ENCODE measurements at regions not wholly inside any gene's neighbourhood (a gene's known extent, or its start where the extent isn't known, plus 50 kb on each side); places are given as distances from the start of the nearest gene placed in this dataset.

DNA sequence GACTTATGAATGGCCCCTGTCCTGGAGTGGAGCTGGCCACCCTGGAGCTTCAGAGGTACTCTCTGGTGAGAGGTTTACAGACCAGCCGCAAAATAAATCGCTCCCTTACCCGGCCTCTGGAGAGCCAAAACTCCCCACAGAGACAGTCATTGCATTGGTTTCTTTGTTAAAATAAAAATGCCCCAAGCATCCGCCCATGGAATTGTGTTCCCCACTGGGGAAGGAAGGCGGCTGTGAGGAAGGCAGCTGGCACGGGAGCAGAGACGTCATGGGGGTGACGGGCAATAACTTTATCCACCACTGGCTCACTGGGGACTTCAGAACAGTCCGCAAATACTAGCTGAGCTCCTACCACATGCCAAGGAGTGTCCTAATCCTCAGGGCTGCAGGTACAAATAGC lies 266.2 kb upstream of the FOXF1 start:
- Mint-ChIP-seq H3K9me3 (ENCODE audit: low read depth) (no peaks in the 10 kb centered on the region), H3K27ac (no peak overlapping the region)
- intact Hi-C loops (cut with DNase I, micrococcal nuclease), result no loop called here

DNA sequence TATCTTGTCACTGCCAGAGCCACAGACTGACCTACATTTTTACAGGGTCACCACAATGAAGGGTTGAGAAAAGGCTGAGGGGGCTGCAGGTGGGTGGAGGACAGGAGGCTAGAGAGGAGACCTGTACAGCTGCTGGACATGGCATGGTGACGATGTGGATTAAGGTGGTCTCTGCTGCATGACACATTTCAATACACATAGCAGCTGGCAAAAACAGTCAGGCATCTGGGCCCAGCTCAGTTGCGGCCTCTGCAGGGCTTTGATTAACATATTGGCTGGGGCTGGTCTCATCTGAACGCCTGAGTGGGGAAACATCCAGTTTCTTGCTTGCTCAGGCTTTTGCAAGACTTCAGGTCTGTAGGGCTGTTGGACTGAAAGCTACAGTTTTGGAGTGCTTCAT lies 265.4 kb upstream of the FOXF1 start:
- no peak overlapping the region for H3K4me3 Mint-ChIP-seq
- ATAC-seq (no peak), DNase-seq (no peak)
- H3K36me3 Mint-ChIP-seq (ENCODE audit: low read depth), result no peaks in the 10 kb centered on the region
- intact Hi-C loops (cut with DNase I, micrococcal nuclease), result no loop called here
- no peak overlapping the region for H3K27ac Mint-ChIP-seq
- POLR2A ChIA-PET, result no interaction called here
- H3K9me3 Mint-ChIP-seq (ENCODE audit: low read depth), result no peaks in the 10 kb centered on the region
- H3K27me3 Mint-ChIP-seq, result peaks cover 28% of the 10 kb centered on the region
- H3K4me1 Mint-ChIP-seq, result no peaks in the 10 kb centered on the region
- CTCF ChIA-PET, result interaction anchor here (0.6 kb wide), 2 partner anchors 1292 to 1811 kb away, joined by 3 to 6 read pairs; no protein-coding TSS in a partner anchor

More for the DNA sequence above, 266.2 kb upstream of the FOXF1 start:
- DNase-seq (no peak), ATAC-seq (no peak)
- Mint-ChIP-seq H3K27me3 (peaks cover 30% of the 10 kb centered on the region), H3K4me3 (no peak overlapping the region), H3K36me3 (ENCODE audit: low read depth) (no peaks in the 10 kb centered on the region), H3K4me1 (no peaks in the 10 kb centered on the region)
- ChIA-PET CTCF (interaction anchor here (0.6 to 0.8 kb wide), 2 partner anchors 15 to 1293 kb away, joined by 3 read pairs; no protein-coding TSS in a partner anchor), POLR2A (no interaction called here)

DNA sequence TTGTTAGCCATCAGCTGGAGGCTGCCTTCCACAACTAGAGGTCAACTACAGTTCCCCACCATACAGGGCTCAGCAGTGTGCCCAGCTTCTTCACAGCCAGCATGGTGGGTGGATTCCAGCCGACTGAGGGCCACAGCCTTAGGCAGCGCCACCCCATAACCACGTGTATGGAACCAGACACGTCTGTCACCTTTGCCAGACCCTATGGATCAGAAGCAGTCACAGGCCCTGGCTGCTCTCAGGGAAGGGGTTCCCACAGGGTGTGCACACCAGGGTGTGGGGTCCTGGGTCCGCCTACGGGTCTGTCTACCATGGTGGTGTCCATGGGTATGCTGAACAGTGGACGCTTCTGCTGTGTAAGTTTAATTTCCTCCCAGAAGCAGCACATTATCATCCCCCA lies 265.0 kb upstream of the FOXF1 start:
- no peaks in the 10 kb centered on the region for H3K4me1 Mint-ChIP-seq
- intact Hi-C loops (cut with DNase I, micrococcal nuclease), result no loop called here
- POLR2A ChIA-PET, result no interaction called here
- CTCF ChIA-PET, result no interaction called here
- no peak for ATAC-seq
- no peak for DNase-seq
- H3K9me3 Mint-ChIP-seq (ENCODE audit: low read depth), result no peaks in the 10 kb centered on the region
- no peaks in the 10 kb centered on the region for H3K36me3 Mint-ChIP-seq (ENCODE audit: low read depth)
- no peak overlapping the region for H3K4me3 Mint-ChIP-seq
- no peak overlapping the region for H3K27ac Mint-ChIP-seq
- peaks cover 26% of the 10 kb centered on the region for H3K27me3 Mint-ChIP-seq

DNA sequence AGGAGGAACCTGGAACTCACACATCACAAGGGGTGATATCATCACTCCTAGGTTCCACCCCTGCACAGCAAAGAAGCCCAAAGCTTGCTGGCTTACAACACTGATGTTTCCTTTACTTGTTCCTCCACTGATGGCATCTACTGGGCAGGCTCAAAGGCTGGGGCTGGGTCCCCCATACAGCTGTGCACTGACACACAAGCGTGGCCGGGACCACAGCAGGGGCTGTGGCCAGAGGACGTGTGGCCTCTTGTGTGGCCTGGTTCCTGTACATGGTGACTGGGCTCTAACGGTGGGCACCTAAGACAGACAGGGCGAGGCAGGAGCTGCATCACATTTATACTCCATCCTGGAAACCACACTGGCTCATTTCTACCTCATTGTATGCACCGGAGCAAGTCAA lies 264.4 kb upstream of the FOXF1 start:
- CTCF ChIA-PET, result no interaction called here
- Mint-ChIP-seq H3K4me3 (no peak overlapping the region), H3K27ac (no peak overlapping the region), H3K36me3 (ENCODE audit: low read depth) (no peaks in the 10 kb centered on the region), H3K9me3 (ENCODE audit: low read depth) (no peaks in the 10 kb centered on the region), H3K27me3 (peaks cover 23% of the 10 kb centered on the region), H3K4me1 (no peaks in the 10 kb centered on the region)
- ATAC-seq (no peak), DNase-seq (no peak)
- POLR2A ChIA-PET, result no interaction called here
- intact Hi-C loops (cut with DNase I, micrococcal nuclease), result no loop called here

DNA sequence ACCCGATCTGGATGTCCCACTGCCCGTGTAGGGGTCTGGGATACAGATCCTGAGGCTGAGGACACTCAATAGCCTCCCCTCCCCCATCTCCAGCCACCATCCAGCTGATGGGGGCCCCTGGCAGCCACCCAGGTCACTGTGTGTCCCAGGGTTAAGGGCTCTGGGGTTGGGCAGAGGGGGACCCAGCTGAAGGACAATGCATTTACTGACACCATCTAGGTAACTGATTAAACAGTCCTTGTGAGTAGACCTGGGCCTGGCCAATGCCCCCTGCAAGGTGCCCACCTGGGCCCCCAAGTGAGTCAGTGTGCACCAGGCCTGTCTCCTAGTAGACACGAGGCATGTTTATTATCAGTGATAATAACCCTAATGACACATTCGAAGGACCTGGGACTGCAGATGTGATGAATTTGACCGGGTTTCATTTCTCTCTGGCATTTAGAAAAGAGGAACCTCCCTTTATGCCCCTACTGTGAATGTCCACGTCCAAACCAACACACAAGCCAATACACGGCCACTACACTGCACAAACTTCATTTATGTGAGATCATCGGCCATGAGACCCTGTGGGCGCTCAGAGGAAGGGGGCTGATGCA lies 261.9 kb upstream of the FOXF1 start:
- Mint-ChIP-seq H3K4me1 (no peaks in the 10 kb centered on the region), H3K36me3 (ENCODE audit: low read depth) (no peaks in the 10 kb centered on the region), H3K27ac (no peak overlapping the region), H3K27me3 (peaks cover 5% of the 10 kb centered on the region), H3K4me3 (no peak overlapping the region), H3K9me3 (ENCODE audit: low read depth) (no peaks in the 10 kb centered on the region)
- ChIA-PET POLR2A (no interaction called here), CTCF (no interaction called here)
- intact Hi-C loops (cut with DNase I, micrococcal nuclease), result no loop called here
- DNase-seq (no peak), ATAC-seq (no peak)

DNA sequence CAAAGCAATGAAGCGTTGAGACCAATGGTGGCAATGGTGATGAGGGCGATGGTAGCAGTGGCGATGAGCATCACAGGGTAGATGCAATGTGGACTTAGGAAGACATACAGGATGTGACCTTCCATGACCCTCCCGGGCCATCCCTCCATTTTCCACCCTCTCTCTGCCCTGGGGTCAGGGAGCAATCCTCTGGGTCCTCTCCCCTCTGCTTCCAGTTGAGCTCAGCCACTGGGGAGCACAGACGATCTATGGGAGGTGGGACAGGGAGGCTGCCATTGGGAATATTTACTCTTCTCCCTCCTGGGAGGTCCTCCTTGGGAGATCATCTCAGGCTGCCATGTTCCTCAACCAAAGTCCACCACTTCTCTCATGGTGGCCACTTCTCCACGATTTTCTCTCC lies 260.7 kb upstream of the FOXF1 start:
- H3K4me3 Mint-ChIP-seq, result no peak overlapping the region
- ATAC-seq, result no peak
- intact Hi-C loops (cut with DNase I, micrococcal nuclease), result no loop called here
- no peaks in the 10 kb centered on the region for H3K36me3 Mint-ChIP-seq (ENCODE audit: low read depth)
- ChIA-PET POLR2A (no interaction called here), CTCF (no interaction called here)
- no peaks in the 10 kb centered on the region for H3K4me1 Mint-ChIP-seq
- DNase-seq, result no peak
- peaks cover 2% of the 10 kb centered on the region for H3K27me3 Mint-ChIP-seq
- no peak overlapping the region for H3K27ac Mint-ChIP-seq
- H3K9me3 Mint-ChIP-seq (ENCODE audit: low read depth), result no peaks in the 10 kb centered on the region

DNA sequence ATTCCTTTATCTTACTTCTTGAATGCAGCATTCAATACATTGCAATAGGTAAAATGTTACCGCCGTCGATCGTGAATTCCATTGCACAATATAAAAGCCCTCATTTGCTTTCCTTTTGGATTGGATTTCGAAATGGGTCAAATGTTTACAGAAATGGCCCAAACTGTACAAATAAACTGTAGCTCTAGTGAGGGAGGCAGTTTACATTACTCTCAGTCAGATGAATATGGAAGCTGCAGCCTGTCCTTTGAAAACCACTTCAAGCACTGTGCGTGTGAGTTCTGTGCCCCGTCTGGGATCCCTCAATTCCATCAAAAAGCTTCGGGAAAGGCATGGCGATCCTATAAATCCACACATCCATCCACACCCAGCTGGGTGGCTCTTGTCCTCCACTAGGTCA lies 258.6 kb upstream of the FOXF1 start:
- Mint-ChIP-seq H3K27ac (no peak overlapping the region), H3K36me3 (ENCODE audit: low read depth) (no peaks in the 10 kb centered on the region), H3K4me1 (no peaks in the 10 kb centered on the region), H3K4me3 (no peak overlapping the region), H3K27me3 (peaks cover 2% of the 10 kb centered on the region), H3K9me3 (ENCODE audit: low read depth) (peaks cover 11% of the 10 kb centered on the region)
- POLR2A ChIA-PET, result no interaction called here
- DNase-seq (no peak), ATAC-seq (no peak)
- CTCF ChIA-PET, result no interaction called here
- intact Hi-C loops (cut with DNase I, micrococcal nuclease), result no loop called here

DNA sequence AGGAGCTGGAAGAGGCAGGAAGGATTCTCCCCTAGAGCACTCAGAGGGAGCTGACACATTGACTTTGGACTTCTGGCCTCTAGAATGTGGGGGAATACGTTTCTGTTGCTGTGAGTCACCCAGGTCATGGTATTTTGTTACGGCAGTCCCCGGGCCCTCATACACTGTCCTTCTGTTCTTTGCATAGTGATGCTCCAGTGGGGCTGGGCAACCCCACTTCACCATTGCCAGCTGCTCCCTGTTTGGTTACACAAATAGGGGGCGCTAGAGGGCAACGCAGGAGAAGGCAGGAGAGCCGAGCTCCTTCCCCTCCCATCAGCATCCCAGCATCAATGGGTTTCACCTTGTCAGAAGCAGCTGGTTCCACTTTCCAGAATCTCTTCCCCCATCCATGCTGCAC lies 257.7 kb upstream of the FOXF1 start:
- intact Hi-C loops (cut with DNase I, micrococcal nuclease), result no loop called here
- Mint-ChIP-seq H3K36me3 (ENCODE audit: low read depth) (no peaks in the 10 kb centered on the region), H3K4me1 (no peaks in the 10 kb centered on the region), H3K27me3 (peaks cover under 1% of the 10 kb centered on the region), H3K27ac (no peak overlapping the region), H3K4me3 (no peak overlapping the region), H3K9me3 (ENCODE audit: low read depth) (peaks cover 12% of the 10 kb centered on the region)
- no peak for ATAC-seq
- POLR2A ChIA-PET, result interaction anchor here (0.5 kb wide), 1 partner anchor 1006 kb away, joined by 4 read pairs; no protein-coding TSS in a partner anchor
- CTCF ChIA-PET, result interaction anchor here (0.6 to 1.3 kb wide), 3 partner anchors 57 to 106 kb away, joined by 3 read pairs; no protein-coding TSS in a partner anchor
- peak; percentile 40 for DNase-seq

DNA sequence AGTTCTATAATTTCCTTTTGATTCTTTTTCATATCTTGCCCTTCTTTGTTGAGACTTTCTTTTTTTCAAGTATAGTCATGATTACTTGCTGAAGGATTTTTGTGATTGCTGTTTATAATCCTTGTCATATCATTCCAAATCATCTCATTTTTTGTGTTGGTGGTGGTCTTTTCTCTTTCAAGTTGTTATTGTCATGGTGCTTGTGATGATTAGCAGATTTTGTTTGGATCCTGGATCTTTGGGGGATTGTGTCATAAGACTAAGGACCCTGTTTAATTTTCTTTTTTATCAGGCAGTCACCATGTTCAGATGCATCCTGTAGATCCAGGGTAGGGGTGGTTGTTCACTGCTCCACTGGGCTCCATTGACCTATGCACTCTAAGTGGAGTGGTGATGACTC lies 254.4 kb upstream of the FOXF1 start:
- H3K36me3 Mint-ChIP-seq (ENCODE audit: low read depth), result no peaks in the 10 kb centered on the region
- H3K27me3 Mint-ChIP-seq, result peaks cover 12% of the 10 kb centered on the region
- DNase-seq, result no peak
- no peaks in the 10 kb centered on the region for H3K4me1 Mint-ChIP-seq
- ATAC-seq, result no peak
- ChIA-PET POLR2A (interaction anchor here (0.6 kb wide), 1 partner anchor 137 kb away, joined by 3 read pairs; no protein-coding TSS in a partner anchor), CTCF (no interaction called here)
- H3K27ac Mint-ChIP-seq, result no peak overlapping the region
- intact Hi-C loops (cut with DNase I, micrococcal nuclease), result no loop called here
- H3K9me3 Mint-ChIP-seq (ENCODE audit: low read depth), result peaks cover 14% of the 10 kb centered on the region
- H3K4me3 Mint-ChIP-seq, result no peak overlapping the region

DNA sequence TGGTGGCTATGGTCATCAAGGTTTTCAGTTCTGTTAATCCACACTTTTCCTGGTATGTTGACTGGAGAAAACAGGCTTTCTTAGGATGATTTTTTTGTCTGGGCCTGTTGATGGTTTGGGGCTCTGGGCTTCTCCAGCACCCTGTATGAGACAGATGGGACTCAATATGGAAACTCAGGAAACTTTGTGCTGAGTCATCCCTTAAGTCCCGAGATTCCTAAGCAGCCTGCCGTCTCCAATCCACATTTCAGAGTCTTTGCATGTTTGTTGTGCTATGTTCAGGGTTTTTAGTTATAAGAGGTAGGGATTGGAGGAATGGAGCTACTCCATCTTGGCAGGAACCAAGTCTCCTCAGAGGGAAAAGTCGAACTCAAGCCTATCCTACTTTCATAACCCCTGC lies 253.3 kb upstream of the FOXF1 start:
- H3K4me1 Mint-ChIP-seq, result no peaks in the 10 kb centered on the region
- intact Hi-C loops (cut with DNase I, micrococcal nuclease), result no loop called here
- H3K4me3 Mint-ChIP-seq, result no peak overlapping the region
- no peak for ATAC-seq
- H3K27ac Mint-ChIP-seq, result no peak overlapping the region
- POLR2A ChIA-PET, result no interaction called here
- CTCF ChIA-PET, result no interaction called here
- no peak for DNase-seq
- peaks cover 13% of the 10 kb centered on the region for H3K27me3 Mint-ChIP-seq
- no peaks in the 10 kb centered on the region for H3K36me3 Mint-ChIP-seq (ENCODE audit: low read depth)
- H3K9me3 Mint-ChIP-seq (ENCODE audit: low read depth), result peaks cover 17% of the 10 kb centered on the region

DNA sequence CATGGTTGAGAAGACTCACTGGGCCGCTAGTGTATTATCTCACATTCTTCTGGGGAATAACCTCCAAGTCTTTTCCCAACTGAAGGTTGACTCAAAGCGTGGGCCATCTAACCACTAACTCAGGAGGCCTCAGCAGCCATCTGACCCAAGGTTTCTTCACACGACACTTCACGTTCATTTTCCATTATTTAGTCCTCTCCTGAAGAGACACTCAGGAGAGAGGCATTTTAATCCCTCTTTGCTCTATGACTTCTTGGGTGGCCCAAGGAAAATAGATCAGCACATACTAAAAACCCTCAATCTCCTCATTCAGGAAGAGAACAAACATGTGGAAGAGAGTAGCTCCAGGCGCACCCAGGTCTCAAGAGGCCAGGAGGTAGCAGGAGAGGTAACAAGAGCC lies 252.8 kb upstream of the FOXF1 start:
- Mint-ChIP-seq H3K27ac (no peak overlapping the region), H3K27me3 (peaks cover 13% of the 10 kb centered on the region), H3K36me3 (ENCODE audit: low read depth) (no peaks in the 10 kb centered on the region), H3K4me1 (no peaks in the 10 kb centered on the region), H3K9me3 (ENCODE audit: low read depth) (peaks cover 17% of the 10 kb centered on the region), H3K4me3 (no peak overlapping the region)
- CTCF ChIA-PET, result interaction anchor here (0.7 kb wide), 1 partner anchor 10 kb away, joined by 3 read pairs; no protein-coding TSS in a partner anchor
- DNase-seq, result no peak
- ATAC-seq, result no peak
- POLR2A ChIA-PET, result no interaction called here
- intact Hi-C loops (cut with DNase I, micrococcal nuclease), result no loop called here

DNA sequence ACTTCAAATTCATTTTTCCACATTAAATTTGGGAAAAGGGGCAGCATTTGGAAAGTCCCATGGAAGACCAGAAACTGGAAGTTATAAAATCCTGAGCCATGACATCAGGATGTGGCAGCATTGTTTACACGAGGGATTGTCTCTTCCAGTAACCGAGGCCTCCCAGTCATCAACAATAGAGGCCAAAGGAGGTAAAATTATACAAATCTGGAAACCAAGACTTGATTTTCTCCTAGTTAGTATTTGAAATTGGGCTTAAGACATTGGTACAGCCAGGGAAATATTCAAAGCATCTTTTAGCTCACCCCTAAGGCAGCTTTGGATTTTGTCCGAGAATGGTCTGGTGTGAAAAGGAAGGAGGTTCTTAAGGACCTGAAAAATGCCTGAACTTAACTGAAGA lies 251.6 kb upstream of the FOXF1 start:
- H3K9me3 Mint-ChIP-seq (ENCODE audit: low read depth), result peaks cover 17% of the 10 kb centered on the region
- intact Hi-C loops (cut with DNase I, micrococcal nuclease), result no loop called here
- DNase-seq, result no peak
- POLR2A ChIA-PET, result interaction anchor here (0.8 kb wide), 1 partner anchor 440 kb away, joined by 3 read pairs; no protein-coding TSS in a partner anchor
- no peak overlapping the region for H3K27ac Mint-ChIP-seq
- H3K4me1 Mint-ChIP-seq, result no peaks in the 10 kb centered on the region
- ATAC-seq, result no peak
- no peak overlapping the region for H3K4me3 Mint-ChIP-seq
- peaks cover 13% of the 10 kb centered on the region for H3K27me3 Mint-ChIP-seq
- no peaks in the 10 kb centered on the region for H3K36me3 Mint-ChIP-seq (ENCODE audit: low read depth)
- CTCF ChIA-PET, result no interaction called here

Data from activated CD4-positive, alpha-beta T cell treated with anti-CD3 and anti-CD28 coated beads for 36 hours (primary cell).